RWPE2 (cell line): ENCODE measurements at regions not wholly inside any gene's neighbourhood (a gene's known extent, or its start where the extent isn't known, plus 50 kb on each side); places are given as distances from the start of the nearest gene placed in this dataset.

Experiments used
- ATAC-seq: fragments of 200-7000 bp; cut with Tn5 transposase; 3 replicates; pipeline ENCODE4 v1.9.1; 2021; ENCODE audit warnings: low read depth
- DNase-seq: peaks from one replicate; pipeline ENCODE4 v3.0.0-alpha.2; 2020; ENCODE audit warnings: low spot score
- H3K27ac ChIP-seq: fragments of 450-650 bp; 2 replicates; pipeline ENCODE4 v1.5.1; 2017; ENCODE audit warnings: mild to moderate bottlenecking; ENCODE audit not compliant: poor library complexity, severe bottlenecking
- H3K27me3 ChIP-seq: fragments of 250-450 bp; sonication (Bioruptor Pico); 2 replicates; pipeline ENCODE4 v1.5.1; 2021; ENCODE audit warnings: mild to moderate bottlenecking, moderate library complexity; ENCODE audit not compliant: insufficient read depth, poor library complexity, severe bottlenecking
- H3K36me3 ChIP-seq: fragments of 250-450 bp; sonication (Bioruptor Pico); 2 replicates; pipeline ENCODE4 v1.5.1; 2020; ENCODE audit warnings: low read depth, mild to moderate bottlenecking, moderate library complexity
- H3K4me1 ChIP-seq: fragments of 250-450 bp; sonication (Bioruptor Pico); 2 replicates; pipeline ENCODE4 v1.5.1; 2021; ENCODE audit warnings: mild to moderate bottlenecking, moderate library complexity; ENCODE audit not compliant: insufficient read depth, poor library complexity, severe bottlenecking
- H3K4me3 ChIP-seq: fragments of 250-450 bp; sonication (Bioruptor Pico); 2 replicates; pipeline ENCODE4 v1.5.1; 2021; ENCODE audit warnings: mild to moderate bottlenecking, moderate library complexity; ENCODE audit not compliant: severe bottlenecking
- H3K9me3 ChIP-seq: fragments of 250-450 bp; sonication (Bioruptor Pico); 2 replicates; pipeline ENCODE4 v1.5.1; 2021; ENCODE audit warnings: mild to moderate bottlenecking, moderate library complexity; ENCODE audit not compliant: severe bottlenecking
- CTCF ChIP-seq: fragments of 450-650 bp; IDR thresholded peaks from one replicate; pipeline ENCODE4 v1.5.1; 2017; ENCODE audit warnings: mild to moderate bottlenecking, moderate library complexity; ENCODE audit not compliant: poor library complexity, severe bottlenecking

- Histone ChIP-seq H3K9me3 (no peaks in the 10 kb centered on the region), H3K4me1 (peaks cover 9% of the 10 kb centered on the region), H3K4me3 (no peak overlapping the region), H3K36me3 (no peaks in the 10 kb centered on the region), H3K27me3 (no peaks in the 10 kb centered on the region), H3K27ac (peak overlapping the region; percentile 6)
- ATAC-seq (peak; percentile 99), DNase-seq (peak; percentile 90)
- no peak for TF ChIP-seq CTCF
Observed at GRCh38 chr5:158023266-158023665, 164.3 kb upstream of the CLINT1 start.

GRCh38 chr5:158022837-158023236 lies 163.9 kb upstream of the CLINT1 start:
- no peak for DNase-seq
- peak overlapping the region; percentile 6 for H3K27ac ChIP-seq
- H3K36me3 ChIP-seq: no peaks in the 10 kb centered on the region
- ATAC-seq: no peak; the same call in 2 of the 3 replicates
- no peak overlapping the region for H3K4me3 ChIP-seq
- no peaks in the 10 kb centered on the region for H3K9me3 ChIP-seq
- TF ChIP-seq CTCF: no peak
- no peaks in the 10 kb centered on the region for H3K27me3 ChIP-seq
- peaks cover 9% of the 10 kb centered on the region for H3K4me1 ChIP-seq

- peaks cover 9% of the 10 kb centered on the region for H3K4me1 ChIP-seq
- H3K4me3 ChIP-seq: no peak overlapping the region
- no peaks in the 10 kb centered on the region for H3K36me3 ChIP-seq
- ATAC-seq: no peak
- no peaks in the 10 kb centered on the region for H3K27me3 ChIP-seq
- no peak overlapping the region for H3K27ac ChIP-seq
- no peak for TF ChIP-seq CTCF
- H3K9me3 ChIP-seq: no peaks in the 10 kb centered on the region
- DNase-seq: no peak
Observed at GRCh38 chr5:158022393-158022792, 163.4 kb upstream of the CLINT1 start.

GRCh38 chr5:158020555-158021418 lies 161.8 kb upstream of the CLINT1 start:
- ATAC-seq (no peak), DNase-seq (no peak)
- no peak overlapping the region for H3K27ac ChIP-seq
- H3K9me3 ChIP-seq: no peaks in the 10 kb centered on the region
- peaks cover 9% of the 10 kb centered on the region for H3K4me1 ChIP-seq
- H3K4me3 ChIP-seq: no peak overlapping the region
- H3K36me3 ChIP-seq: no peaks in the 10 kb centered on the region
- no peaks in the 10 kb centered on the region for H3K27me3 ChIP-seq
- no peak for TF ChIP-seq CTCF

- TF ChIP-seq CTCF: no peak
- H3K9me3 ChIP-seq: no peaks in the 10 kb centered on the region
- DNase-seq (no peak), ATAC-seq (no peak)
- H3K4me1 ChIP-seq: no peaks in the 10 kb centered on the region
- H3K36me3 ChIP-seq: no peaks in the 10 kb centered on the region
- no peaks in the 10 kb centered on the region for H3K27me3 ChIP-seq
- H3K4me3 ChIP-seq: no peak overlapping the region
- no peak overlapping the region for H3K27ac ChIP-seq
Observed at GRCh38 chr5:158017469-158017868, 158.5 kb upstream of the CLINT1 start.
